HepG2 (cell line): ENCODE measurements at regions not wholly inside any gene's neighbourhood (a gene's known extent, or its start where the extent isn't known, plus 50 kb on each side); places are given as distances from the start of the nearest gene placed in this dataset.

ENCODE experiments used
- ATRX ChIP-seq: sonication (generic); formaldehyde crosslinking; IDR thresholded peaks from 2 replicates; pipeline ENCODE4 v1.4.0; 2020; ENCODE audit warnings: missing genetic modification reagents, borderline replicate concordance
- CCAR2 ChIP-seq: fragments of 200-400 bp; formaldehyde crosslinking; optimal IDR thresholded peaks from 2 replicates; pipeline ENCODE3; 2018; ENCODE audit warnings: low read depth, mild to moderate bottlenecking, low read length, moderate library complexity
- HDAC1 ChIP-seq: sonication (generic); formaldehyde crosslinking; IDR thresholded peaks from 2 replicates; pipeline ENCODE4 v1.5.1; 2020; ENCODE audit warnings: mild to moderate bottlenecking, missing genetic modification reagents
- NR2F6 ChIP-seq, 2 experiments: IDR thresholded peaks; 2 replicates each; pipeline ENCODE4 v1.6.1; 2016; ENCODE audit warnings: antibody characterized with exemption in 1 of 2, mild to moderate bottlenecking in 1 of 2
- RXRB ChIP-seq: IDR thresholded peaks from 2 replicates; pipeline ENCODE4 v1.6.1; 2016; ENCODE audit warnings: borderline replicate concordance, missing genetic modification reagents, missing compliant biosample characterization
- SAFB2 ChIP-seq: sonication (generic); formaldehyde crosslinking; IDR thresholded peaks from 2 replicates; pipeline ENCODE4 v1.5.1; 2020; ENCODE audit warnings: missing genetic modification reagents, low read depth, mild to moderate bottlenecking, borderline replicate concordance
- SALL2 ChIP-seq: sonication (generic); formaldehyde crosslinking; IDR thresholded peaks from 2 replicates; pipeline ENCODE4 v1.8.1; 2023; ENCODE audit warnings: mild to moderate bottlenecking, missing genetic modification reagents, inconsistent platforms
- SNAPC2 ChIP-seq: sonication (generic); formaldehyde crosslinking; IDR thresholded peaks from 2 replicates; pipeline ENCODE4 v1.8.1; 2022; ENCODE audit warnings: mild to moderate bottlenecking, missing genetic modification reagents
- SPEN ChIP-seq: sonication (generic); formaldehyde crosslinking; IDR thresholded peaks from 2 replicates; pipeline ENCODE4 v1.5.1; 2020; ENCODE audit warnings: low read depth, mild to moderate bottlenecking, missing genetic modification reagents
- TRIM22 ChIP-seq: fragments of 450-650 bp; IDR thresholded peaks from 2 replicates; pipeline ENCODE4 v1.6.1; 2017
- ZFY ChIP-seq: sonication (generic); formaldehyde crosslinking; IDR thresholded peaks from 2 replicates; pipeline ENCODE4 v1.4.0; 2020; ENCODE audit warnings: missing genetic modification reagents
- ZNF552 ChIP-seq: sonication (generic); formaldehyde crosslinking; IDR thresholded peaks from 2 replicates; pipeline ENCODE4 v1.9.0; 2022; ENCODE audit warnings: missing genetic modification reagents, mild to moderate bottlenecking, borderline replicate concordance
- TF ChIP-seq, protein P1 (sequence below): sonication (generic); formaldehyde crosslinking; conservative IDR thresholded peaks from 2 replicates; pipeline ENCODE4 v1.4.0; 2020; ENCODE audit warnings: missing genetic modification reagents
- TF ChIP-seq, protein P2 (sequence below): sonication (generic); formaldehyde crosslinking; IDR thresholded peaks from 2 replicates; pipeline ENCODE4 v1.5.0; 2020; ENCODE audit warnings: missing genetic modification reagents
- TF ChIP-seq, protein P3 (sequence below): IDR thresholded peaks from 2 replicates; pipeline ENCODE4 v1.6.1; 2012; ENCODE audit warnings: inconsistent platforms
- TF ChIP-seq, protein P4 (sequence below): sonication (generic); formaldehyde crosslinking; IDR thresholded peaks from 2 replicates; pipeline ENCODE4 v1.9.0; 2021; ENCODE audit warnings: missing genetic modification reagents, borderline replicate concordance

GRCh38 chr1:207240325-207241101 is 81.0 kb upstream of the CD55 start (continued):
- TF ChIP-seq RXRB (CRISPR knock-in tag) (no peak), TRIM22 (no peak), CCAR2 (no peak), HDAC1 (CRISPR knock-in tag) (no peak), SALL2 (CRISPR knock-in tag) (no peak), ZNF552 (CRISPR knock-in tag) (no peak), SNAPC2 (CRISPR knock-in tag) (no peak), SPEN (CRISPR knock-in tag) (no peak), ZFY (CRISPR knock-in tag) (0 out of 2 replicates have a peak, but pooled peaks have one; percentile 16), ATRX (CRISPR knock-in tag) (no peak), NR2F6 (IDR thresholded peaks at IDR 0.05) (no peak), NR2F6 (CRISPR knock-in tag; IDR thresholded peaks at IDR 0.05) (no peak), SAFB2 (CRISPR knock-in tag) (no peak)
- TF ChIP-seq, protein P1, sequence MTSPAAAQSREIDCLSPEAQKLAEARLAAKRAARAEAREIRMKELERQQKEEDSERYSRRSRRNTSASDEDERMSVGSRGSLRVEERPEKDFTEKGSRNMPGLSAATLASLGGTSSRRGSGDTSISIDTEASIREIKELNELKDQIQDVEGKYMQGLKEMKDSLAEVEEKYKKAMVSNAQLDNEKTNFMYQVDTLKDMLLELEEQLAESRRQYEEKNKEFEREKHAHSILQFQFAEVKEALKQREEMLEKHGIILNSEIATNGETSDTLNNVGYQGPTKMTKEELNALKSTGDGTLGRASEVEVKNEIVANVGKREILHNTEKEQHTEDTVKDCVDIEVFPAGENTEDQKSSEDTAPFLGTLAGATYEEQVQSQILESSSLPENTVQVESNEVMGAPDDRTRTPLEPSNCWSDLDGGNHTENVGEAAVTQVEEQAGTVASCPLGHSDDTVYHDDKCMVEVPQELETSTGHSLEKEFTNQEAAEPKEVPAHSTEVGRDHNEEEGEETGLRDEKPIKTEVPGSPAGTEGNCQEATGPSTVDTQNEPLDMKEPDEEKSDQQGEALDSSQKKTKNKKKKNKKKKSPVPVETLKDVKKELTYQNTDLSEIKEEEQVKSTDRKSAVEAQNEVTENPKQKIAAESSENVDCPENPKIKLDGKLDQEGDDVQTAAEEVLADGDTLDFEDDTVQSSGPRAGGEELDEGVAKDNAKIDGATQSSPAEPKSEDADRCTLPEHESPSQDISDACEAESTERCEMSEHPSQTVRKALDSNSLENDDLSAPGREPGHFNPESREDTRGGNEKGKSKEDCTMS (CRISPR knock-in tag) = no peak
- TF ChIP-seq, protein P2, sequence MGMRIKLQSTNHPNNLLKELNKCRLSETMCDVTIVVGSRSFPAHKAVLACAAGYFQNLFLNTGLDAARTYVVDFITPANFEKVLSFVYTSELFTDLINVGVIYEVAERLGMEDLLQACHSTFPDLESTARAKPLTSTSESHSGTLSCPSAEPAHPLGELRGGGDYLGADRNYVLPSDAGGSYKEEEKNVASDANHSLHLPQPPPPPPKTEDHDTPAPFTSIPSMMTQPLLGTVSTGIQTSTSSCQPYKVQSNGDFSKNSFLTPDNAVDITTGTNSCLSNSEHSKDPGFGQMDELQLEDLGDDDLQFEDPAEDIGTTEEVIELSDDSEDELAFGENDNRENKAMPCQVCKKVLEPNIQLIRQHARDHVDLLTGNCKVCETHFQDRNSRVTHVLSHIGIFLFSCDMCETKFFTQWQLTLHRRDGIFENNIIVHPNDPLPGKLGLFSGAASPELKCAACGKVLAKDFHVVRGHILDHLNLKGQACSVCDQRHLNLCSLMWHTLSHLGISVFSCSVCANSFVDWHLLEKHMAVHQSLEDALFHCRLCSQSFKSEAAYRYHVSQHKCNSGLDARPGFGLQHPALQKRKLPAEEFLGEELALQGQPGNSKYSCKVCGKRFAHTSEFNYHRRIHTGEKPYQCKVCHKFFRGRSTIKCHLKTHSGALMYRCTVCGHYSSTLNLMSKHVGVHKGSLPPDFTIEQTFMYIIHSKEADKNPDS = no peak
- TF ChIP-seq, protein P3, sequence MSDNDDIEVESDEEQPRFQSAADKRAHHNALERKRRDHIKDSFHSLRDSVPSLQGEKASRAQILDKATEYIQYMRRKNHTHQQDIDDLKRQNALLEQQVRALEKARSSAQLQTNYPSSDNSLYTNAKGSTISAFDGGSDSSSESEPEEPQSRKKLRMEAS = peak; percentile 46; the same call in 1 of the 2 replicates
- TF ChIP-seq, protein P4, sequence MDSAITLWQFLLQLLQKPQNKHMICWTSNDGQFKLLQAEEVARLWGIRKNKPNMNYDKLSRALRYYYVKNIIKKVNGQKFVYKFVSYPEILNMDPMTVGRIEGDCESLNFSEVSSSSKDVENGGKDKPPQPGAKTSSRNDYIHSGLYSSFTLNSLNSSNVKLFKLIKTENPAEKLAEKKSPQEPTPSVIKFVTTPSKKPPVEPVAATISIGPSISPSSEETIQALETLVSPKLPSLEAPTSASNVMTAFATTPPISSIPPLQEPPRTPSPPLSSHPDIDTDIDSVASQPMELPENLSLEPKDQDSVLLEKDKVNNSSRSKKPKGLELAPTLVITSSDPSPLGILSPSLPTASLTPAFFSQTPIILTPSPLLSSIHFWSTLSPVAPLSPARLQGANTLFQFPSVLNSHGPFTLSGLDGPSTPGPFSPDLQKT (CRISPR knock-in tag) = no peak
